ENCODE measurements at regions not wholly inside any gene's neighbourhood (a gene's known extent, or its start where the extent isn't known, plus 50 kb on each side); places are given as distances from the start of the nearest gene placed in this dataset.
"Not testable (repeated sequence)": the region's sequence is repeated elsewhere in the genome, so short reads cannot be mapped to it uniquely, and the experiment has no call there.

DNA sequence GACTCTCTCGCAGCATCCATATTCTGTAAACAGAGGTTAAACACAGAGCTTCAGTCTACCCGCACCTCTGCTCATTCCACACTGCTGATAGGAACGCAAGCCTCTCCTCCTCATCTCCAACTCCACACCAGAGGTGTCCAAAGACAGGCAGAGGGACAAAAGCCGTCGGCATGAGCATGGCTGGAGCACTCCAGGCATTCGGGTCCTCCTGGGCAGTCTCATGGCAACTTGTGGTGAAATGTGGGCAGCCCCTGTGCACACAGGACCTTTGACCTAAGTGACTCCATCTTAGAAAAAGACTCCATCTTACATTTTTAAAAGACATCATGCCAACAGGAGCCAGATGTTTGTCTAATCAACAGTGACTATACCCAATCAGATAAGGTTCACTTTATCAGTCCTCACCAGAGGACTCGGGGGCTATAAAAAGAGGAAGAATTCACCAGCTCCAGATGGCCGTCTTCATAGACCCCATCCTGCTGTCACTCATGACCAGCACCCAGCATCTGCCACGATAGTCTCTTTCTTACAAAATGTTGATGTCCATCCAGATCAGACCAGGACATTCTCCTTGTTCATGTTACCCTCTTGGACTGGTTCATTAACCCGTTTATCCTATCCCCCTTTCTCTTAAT, 304.4 kb downstream of the ANAPC1 start:
- intact Hi-C loops (cut with micrococcal nuclease); H2AFZ ChIP-seq (ENCODE audit: low read length); H3K4me2 ChIP-seq (ENCODE audit: low read length); H3K9ac ChIP-seq (ENCODE audit: low read length); H3K27me3 ChIP-seq (ENCODE audit: low read length); H3K4me3 ChIP-seq (ENCODE audit: low read length); H3K9me2 ChIP-seq (replicated peaks; ENCODE audit: low read length); H3K79me2 ChIP-seq (ENCODE audit: low read length); CTCF ChIA-PET; H3K36me3 ChIP-seq (ENCODE audit: low read depth, low read length); BruUV-seq (replicated peaks); H3K4me1 ChIP-seq (ENCODE audit: insufficient read depth, low read length); POLR2A ChIA-PET (ENCODE audit: unreplicated experiment); H4K20me1 ChIP-seq (ENCODE audit: low read length); ATAC-seq; H3F3A ChIP-seq (ENCODE audit: low read length, unreplicated experiment); H3K27ac ChIP-seq (ENCODE audit: low read length); H3K9me3 ChIP-seq (ENCODE audit: low read length); DNase-seq: not testable (repeated sequence)

DNA sequence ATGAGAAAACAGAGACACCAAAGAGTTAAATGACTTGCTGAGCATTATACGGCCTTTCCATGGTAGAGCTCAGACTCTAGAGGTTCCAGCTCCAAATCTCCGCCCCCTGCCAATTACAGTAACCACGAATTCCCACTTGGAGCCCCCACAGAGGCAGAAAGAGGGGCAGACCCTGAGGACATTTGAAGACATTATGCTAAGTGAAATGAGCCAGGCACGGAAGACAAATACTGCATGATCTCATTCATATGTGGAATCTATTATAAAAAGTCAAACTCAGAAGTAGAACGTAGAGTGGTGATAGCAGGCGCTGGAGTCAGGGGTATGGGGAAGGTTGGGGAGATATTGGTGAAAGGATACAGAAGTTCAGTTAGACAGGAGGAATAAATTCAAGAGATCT, 303.4 kb downstream of the ANAPC1 start:
- H3K9me3 ChIP-seq (ENCODE audit: low read length); H3K4me3 ChIP-seq (ENCODE audit: low read length); BruUV-seq (replicated peaks); POLR2A ChIA-PET (ENCODE audit: unreplicated experiment); H3K27ac ChIP-seq (ENCODE audit: low read length); H4K20me1 ChIP-seq (ENCODE audit: low read length); H3F3A ChIP-seq (ENCODE audit: low read length, unreplicated experiment); ATAC-seq; H3K36me3 ChIP-seq (ENCODE audit: low read depth, low read length); H3K4me2 ChIP-seq (ENCODE audit: low read length); H3K9ac ChIP-seq (ENCODE audit: low read length); H2AFZ ChIP-seq (ENCODE audit: low read length); H3K27me3 ChIP-seq (ENCODE audit: low read length); H3K4me1 ChIP-seq (ENCODE audit: insufficient read depth, low read length); intact Hi-C loops (cut with micrococcal nuclease); CTCF ChIA-PET; DNase-seq; H3K9me2 ChIP-seq (replicated peaks; ENCODE audit: low read length); H3K79me2 ChIP-seq (ENCODE audit: low read length): not testable (repeated sequence)

DNA sequence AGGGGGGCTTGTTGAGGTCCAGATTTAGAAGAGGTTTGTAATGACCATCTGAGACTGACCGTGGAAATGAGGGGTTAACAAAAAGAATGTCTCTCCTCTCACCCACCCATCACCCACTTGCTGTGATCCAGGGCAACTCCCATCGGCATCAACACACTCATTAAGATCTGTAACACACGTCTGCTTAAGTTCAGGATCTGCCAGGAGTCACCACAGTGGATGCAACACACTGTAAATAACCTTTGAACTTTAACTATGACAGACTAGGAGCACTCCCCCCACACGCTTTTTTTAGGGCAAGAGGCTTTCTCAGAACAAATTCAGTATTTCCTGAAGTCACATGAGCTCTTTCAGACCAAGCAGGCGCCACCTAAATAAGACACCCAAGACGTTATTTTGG, 301.9 kb downstream of the ANAPC1 start:
- H3K27ac ChIP-seq (ENCODE audit: low read length); H3K27me3 ChIP-seq (ENCODE audit: low read length); H3K36me3 ChIP-seq (ENCODE audit: low read depth, low read length); H3F3A ChIP-seq (ENCODE audit: low read length, unreplicated experiment); H3K4me1 ChIP-seq (ENCODE audit: insufficient read depth, low read length); H3K9me3 ChIP-seq (ENCODE audit: low read length); H3K79me2 ChIP-seq (ENCODE audit: low read length); intact Hi-C loops (cut with micrococcal nuclease); H2AFZ ChIP-seq (ENCODE audit: low read length); CTCF ChIA-PET; DNase-seq; H4K20me1 ChIP-seq (ENCODE audit: low read length); BruUV-seq (replicated peaks); H3K4me2 ChIP-seq (ENCODE audit: low read length); H3K9ac ChIP-seq (ENCODE audit: low read length); ATAC-seq; H3K4me3 ChIP-seq (ENCODE audit: low read length); H3K9me2 ChIP-seq (replicated peaks; ENCODE audit: low read length); POLR2A ChIA-PET (ENCODE audit: unreplicated experiment): not testable (repeated sequence)

DNA sequence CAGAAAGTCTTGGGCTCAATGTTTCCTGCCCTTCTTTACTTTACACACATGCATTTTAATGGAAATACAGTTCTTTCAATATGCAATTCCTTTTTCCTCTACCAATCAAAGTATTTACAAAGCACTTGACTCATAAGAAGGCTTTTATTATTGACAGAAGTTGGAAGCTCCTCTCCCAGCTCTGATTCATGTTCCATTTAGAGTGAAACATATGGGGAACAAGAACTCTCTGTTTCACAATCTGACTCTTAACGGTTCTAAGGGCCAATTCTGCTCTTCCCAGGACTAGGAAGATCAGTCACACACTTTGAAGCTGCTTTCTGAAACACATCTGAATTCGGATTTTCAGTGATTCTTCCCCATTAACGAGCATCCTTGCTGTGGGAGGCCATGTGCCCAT, 300.5 kb downstream of the ANAPC1 start:
- CTCF ChIA-PET; POLR2A ChIA-PET (ENCODE audit: unreplicated experiment); H4K20me1 ChIP-seq (ENCODE audit: low read length); H3K9me3 ChIP-seq (ENCODE audit: low read length); H2AFZ ChIP-seq (ENCODE audit: low read length); intact Hi-C loops (cut with micrococcal nuclease); H3K9ac ChIP-seq (ENCODE audit: low read length); DNase-seq; H3K27me3 ChIP-seq (ENCODE audit: low read length); H3K9me2 ChIP-seq (replicated peaks; ENCODE audit: low read length); H3K4me1 ChIP-seq (ENCODE audit: insufficient read depth, low read length); H3F3A ChIP-seq (ENCODE audit: low read length, unreplicated experiment); H3K4me3 ChIP-seq (ENCODE audit: low read length); H3K79me2 ChIP-seq (ENCODE audit: low read length); BruUV-seq (replicated peaks); H3K36me3 ChIP-seq (ENCODE audit: low read depth, low read length); H3K27ac ChIP-seq (ENCODE audit: low read length); H3K4me2 ChIP-seq (ENCODE audit: low read length): not testable (repeated sequence)
- ATAC-seq = peak; percentile 83

DNA sequence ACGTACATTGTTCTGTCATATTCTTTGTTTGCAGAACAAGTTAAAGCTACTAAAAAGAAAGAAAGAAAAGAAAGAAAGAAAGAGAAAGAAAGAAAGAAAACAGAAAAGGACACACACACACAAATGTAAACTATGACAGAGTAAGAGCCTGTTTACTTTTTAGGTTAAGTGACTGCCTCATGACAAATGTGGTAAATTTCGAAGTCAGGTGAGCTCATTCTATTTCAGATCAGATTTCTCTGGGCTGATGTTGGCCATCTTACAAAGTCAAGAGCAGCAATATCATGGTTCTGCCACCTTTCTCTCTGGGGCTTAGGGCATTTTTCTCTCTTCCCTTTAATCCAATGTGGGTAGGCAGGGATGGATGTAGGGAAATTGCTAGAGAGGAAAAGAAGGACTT, 299.5 kb downstream of the ANAPC1 start:
- H3K27me3 ChIP-seq (ENCODE audit: low read length); H3K4me3 ChIP-seq (ENCODE audit: low read length); H3K79me2 ChIP-seq (ENCODE audit: low read length); CTCF ChIA-PET; DNase-seq; H3F3A ChIP-seq (ENCODE audit: low read length, unreplicated experiment); H2AFZ ChIP-seq (ENCODE audit: low read length); H3K36me3 ChIP-seq (ENCODE audit: low read depth, low read length); H3K4me2 ChIP-seq (ENCODE audit: low read length); BruUV-seq (replicated peaks); H3K9ac ChIP-seq (ENCODE audit: low read length); intact Hi-C loops (cut with micrococcal nuclease); H3K9me3 ChIP-seq (ENCODE audit: low read length); POLR2A ChIA-PET (ENCODE audit: unreplicated experiment); H3K9me2 ChIP-seq (replicated peaks; ENCODE audit: low read length); H3K4me1 ChIP-seq (ENCODE audit: insufficient read depth, low read length); H4K20me1 ChIP-seq (ENCODE audit: low read length): not testable (repeated sequence)
- peak; percentile 72 for ATAC-seq
- H3K27ac ChIP-seq (ENCODE audit: low read length) = 0 out of 2 replicates have a peak overlapping the region, but pooled peaks have one; percentile 26

DNA sequence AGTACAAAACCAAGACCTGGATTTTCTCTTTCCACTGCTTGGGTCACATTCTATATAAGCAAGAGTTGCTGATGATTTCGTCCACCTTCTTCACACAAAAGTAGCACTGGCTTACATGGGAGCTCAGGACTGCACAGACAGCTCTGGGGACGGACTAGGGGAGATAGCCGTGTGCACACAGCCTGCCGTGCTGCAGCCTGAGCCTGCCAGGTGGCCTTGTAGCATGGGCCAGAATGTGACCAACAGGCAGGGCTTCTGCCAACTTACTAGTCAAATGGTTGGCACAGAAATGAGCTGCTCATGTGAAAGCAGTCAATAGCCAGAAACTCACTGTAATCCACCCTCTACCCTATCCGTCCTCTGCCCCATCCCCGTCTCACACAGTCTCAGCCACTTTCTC, 299.0 kb downstream of the ANAPC1 start:
- H4K20me1 ChIP-seq (ENCODE audit: low read length); CTCF ChIA-PET; H2AFZ ChIP-seq (ENCODE audit: low read length); DNase-seq; H3K9me2 ChIP-seq (replicated peaks; ENCODE audit: low read length); H3K4me2 ChIP-seq (ENCODE audit: low read length); H3K27ac ChIP-seq (ENCODE audit: low read length); H3K4me3 ChIP-seq (ENCODE audit: low read length); BruUV-seq (replicated peaks); POLR2A ChIA-PET (ENCODE audit: unreplicated experiment); H3F3A ChIP-seq (ENCODE audit: low read length, unreplicated experiment); H3K9me3 ChIP-seq (ENCODE audit: low read length); H3K36me3 ChIP-seq (ENCODE audit: low read depth, low read length); intact Hi-C loops (cut with micrococcal nuclease); H3K9ac ChIP-seq (ENCODE audit: low read length); H3K79me2 ChIP-seq (ENCODE audit: low read length); H3K27me3 ChIP-seq (ENCODE audit: low read length); H3K4me1 ChIP-seq (ENCODE audit: insufficient read depth, low read length): not testable (repeated sequence)
- ATAC-seq = peak; percentile 7; the same call in 1 of the 2 replicates

DNA sequence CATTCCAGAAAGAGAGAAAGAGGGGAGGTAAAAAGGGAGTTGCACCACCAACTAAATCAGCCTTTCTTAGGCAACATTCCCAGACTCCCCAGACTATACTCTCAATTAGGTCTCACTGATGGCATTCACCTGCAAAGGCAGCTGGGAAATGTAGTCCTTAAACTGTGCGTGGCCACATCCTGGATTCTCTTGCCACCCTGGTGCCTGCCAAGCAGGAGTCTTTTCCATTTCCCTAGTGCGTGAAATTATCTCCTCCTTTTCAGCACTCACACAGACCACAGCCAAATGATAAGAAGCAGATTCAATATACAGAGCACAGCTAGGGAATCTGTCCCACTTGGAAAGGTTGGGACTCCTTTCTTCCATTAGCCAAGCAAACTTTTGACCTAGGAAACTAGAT, 298.0 kb downstream of the ANAPC1 start:
- intact Hi-C loops (cut with micrococcal nuclease); H2AFZ ChIP-seq (ENCODE audit: low read length); H3K9me2 ChIP-seq (replicated peaks; ENCODE audit: low read length); BruUV-seq (replicated peaks); H3K36me3 ChIP-seq (ENCODE audit: low read depth, low read length); H3K79me2 ChIP-seq (ENCODE audit: low read length); ATAC-seq; POLR2A ChIA-PET (ENCODE audit: unreplicated experiment); H3K4me1 ChIP-seq (ENCODE audit: insufficient read depth, low read length); H3K27ac ChIP-seq (ENCODE audit: low read length); DNase-seq; H3K9ac ChIP-seq (ENCODE audit: low read length); CTCF ChIA-PET; H4K20me1 ChIP-seq (ENCODE audit: low read length); H3K4me3 ChIP-seq (ENCODE audit: low read length); H3K27me3 ChIP-seq (ENCODE audit: low read length); H3F3A ChIP-seq (ENCODE audit: low read length, unreplicated experiment); H3K9me3 ChIP-seq (ENCODE audit: low read length); H3K4me2 ChIP-seq (ENCODE audit: low read length): not testable (repeated sequence)

Data from PC-3 (cell line).